Stimulated activated CD8-positive, alpha-beta memory T cell treated with anti-CD3 and anti-CD28 coated beads, Interleukin-15, amount 100 ng/mL, for 4 hours (primary cell): ENCODE measurements at regions not wholly inside any gene's neighbourhood (a gene's known extent, or its start where the extent isn't known, plus 50 kb on each side); places are given as distances from the start of the nearest gene placed in this dataset.
"Not testable (repeated sequence)": the region's sequence is repeated elsewhere in the genome, so short reads cannot be mapped to it uniquely, and the experiment has no call there.

Source experiments
- DNase-seq, 2 donors: peaks; one replicate each; pipeline ENCODE4 v3.0.0-alpha.2; 2020; ENCODE audit warnings: low read depth in 2 of 2

DNA sequence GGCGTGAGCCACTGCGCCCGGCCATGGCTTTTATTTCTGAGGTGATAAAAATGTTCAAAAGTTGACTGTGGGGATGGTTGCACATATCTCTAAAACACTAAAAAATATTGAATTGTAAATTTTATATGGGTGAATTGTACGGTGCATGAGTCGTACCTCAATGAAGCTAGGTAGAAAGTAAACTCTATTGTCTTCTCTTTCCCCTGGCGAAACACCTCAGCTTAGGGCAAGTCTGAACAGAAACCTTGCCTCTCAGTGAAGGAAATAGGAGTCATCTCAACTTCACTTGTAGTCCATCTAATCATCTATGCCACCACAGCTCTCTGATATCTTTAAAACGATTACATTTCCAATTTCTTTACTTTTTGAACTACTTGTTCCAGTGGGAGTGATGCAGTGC, 309.6 kb downstream of the SPATA31A1 start:
- DNase-seq, result not testable (repeated sequence)

DNA sequence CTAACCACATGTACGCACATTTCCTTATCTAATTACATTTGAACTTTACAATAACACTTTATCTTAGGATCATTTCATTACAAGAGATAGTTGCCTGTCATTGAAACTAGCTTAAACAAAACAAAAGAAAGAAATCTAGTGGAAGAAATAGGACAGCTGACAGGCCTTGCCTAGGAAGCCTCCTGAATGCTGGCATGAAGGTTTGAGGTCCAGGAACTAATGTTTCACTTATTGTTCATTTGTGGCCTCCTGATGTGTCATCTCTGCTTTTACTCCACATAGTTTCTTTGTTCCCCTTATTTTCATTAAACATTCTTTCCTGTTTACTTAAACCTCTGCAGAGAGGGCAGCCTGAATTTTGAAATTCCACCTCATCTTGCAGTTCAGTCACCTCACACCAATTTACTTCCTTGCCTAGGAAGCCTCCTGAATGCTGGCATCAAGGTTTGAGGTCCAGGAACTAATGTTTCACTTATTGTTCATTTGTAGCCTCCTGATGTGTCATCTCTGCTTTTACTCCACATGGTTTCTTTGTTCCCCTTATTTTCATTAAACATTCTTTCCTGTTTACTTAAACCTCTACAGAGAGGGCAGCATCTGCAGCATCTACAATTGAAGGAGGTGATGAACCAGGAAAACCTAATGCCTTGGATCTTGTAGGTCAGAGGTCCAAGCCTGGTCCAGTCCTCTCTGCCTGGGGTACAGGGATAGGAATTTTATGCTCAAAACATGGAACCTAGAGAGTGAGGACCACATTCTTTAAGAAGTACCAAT, 319.2 kb downstream of the SPATA31A1 start:
- DNase-seq, result not testable (repeated sequence)

DNA sequence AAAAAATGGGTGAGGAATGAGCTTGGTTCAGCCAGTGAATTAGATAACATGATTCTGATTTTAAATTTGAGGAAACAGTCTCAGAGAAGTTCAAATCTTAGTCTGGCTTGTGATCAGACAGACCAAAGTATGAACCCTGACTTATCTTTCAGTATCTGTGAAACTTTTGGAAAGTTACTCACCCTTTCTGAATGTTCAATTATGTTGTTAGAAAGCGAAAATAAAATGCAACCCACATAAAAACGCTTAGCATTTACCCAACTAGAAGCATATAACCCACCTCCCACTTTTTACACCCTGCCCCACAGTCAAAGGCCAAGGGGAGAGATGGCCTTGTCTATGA, 319.7 kb downstream of the SPATA31A1 start:
- not testable (repeated sequence) for DNase-seq

DNA sequence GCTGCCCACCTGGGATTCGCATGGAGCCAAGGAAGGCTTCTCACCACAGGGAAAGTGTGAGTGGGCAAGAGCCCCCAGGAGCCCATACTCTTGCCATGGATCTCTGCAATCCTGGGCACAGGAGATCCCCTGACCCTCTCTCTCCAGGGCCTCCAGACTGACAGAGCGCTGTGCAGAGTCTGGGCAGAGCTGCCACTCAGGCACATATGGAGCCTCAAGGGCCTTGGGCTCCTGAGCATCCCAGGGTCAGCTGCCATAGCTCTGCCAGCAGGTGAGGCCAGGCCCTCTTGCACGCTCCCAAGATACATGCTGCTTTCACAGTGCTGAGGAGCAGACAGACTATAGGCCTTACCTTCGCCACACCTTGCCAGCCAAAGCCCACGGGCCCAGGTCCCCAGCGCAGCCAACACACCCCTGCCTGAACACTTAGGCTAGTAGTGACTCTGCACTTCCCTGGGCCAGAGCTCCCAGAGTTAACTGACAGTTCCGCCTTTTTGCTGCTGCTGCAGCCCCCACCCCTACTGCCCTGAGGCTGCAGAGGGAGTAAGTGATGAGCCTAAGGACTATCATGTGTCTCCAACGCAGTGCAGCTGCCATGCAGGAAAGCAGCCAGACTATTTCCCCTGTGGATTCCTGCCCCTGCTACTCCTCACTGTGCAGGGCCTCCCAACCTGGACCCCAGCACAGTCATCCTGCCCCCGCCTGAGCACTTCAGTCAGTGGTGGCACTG, 323.2 kb downstream of the SPATA31A1 start:
- DNase-seq, result not testable (repeated sequence)

DNA sequence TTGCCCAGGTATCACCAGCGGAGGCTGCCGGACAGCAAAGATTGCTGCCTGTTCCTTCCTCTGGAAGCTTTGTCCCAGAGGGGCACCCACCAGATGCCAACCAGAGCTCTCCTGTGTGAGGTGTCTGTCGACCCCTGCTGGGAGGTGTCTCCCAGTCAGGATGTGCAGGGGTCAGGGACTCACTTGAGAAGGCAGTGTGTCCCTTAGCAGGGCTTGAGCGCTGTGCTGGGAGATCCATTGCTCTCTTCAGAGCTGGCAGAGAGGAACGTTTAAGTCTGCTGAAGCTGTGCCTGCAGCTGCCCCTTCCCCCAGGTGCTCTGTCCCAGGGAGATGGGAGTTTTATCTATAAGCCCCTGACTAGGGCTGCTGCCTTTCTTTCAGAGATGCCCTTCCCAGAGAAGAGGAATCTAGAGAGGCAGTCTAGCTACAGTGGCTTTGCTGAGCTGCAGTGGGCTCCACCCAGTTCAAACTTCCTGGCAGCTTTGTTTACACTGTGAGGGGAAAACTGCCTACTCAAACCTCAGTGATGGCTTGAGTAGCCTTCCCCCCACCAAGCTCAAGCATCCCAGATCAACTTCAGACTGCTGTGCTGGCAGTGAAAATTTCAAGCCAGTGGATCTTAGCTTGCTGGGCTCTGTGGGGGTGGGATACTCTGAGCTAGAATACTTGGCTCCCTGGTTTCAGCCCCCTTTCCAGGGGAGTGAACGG, 325.4 kb downstream of the SPATA31A1 start:
- DNase-seq, result not testable (repeated sequence)

DNA sequence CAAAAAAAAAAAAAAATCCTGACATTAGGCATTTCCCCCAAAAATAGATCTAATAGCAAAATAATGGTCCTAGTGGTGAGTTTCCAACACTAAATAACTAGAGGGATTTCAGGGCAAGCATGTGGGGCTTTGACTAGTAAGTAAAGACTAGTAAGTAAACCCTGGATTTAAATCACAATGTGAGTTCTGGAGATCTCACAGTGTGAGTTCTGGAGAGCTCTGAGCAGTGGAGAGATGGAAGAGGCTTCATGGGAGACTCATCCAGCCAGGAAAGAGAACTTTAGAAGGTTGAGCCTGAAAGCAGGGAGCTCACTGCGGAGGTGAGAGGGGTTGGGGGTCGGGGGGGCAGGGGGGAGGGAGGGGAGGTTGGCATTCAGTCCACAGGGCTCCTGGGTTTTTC, 373.4 kb downstream of the SPATA31A1 start:
- DNase-seq, result not testable (repeated sequence)

DNA sequence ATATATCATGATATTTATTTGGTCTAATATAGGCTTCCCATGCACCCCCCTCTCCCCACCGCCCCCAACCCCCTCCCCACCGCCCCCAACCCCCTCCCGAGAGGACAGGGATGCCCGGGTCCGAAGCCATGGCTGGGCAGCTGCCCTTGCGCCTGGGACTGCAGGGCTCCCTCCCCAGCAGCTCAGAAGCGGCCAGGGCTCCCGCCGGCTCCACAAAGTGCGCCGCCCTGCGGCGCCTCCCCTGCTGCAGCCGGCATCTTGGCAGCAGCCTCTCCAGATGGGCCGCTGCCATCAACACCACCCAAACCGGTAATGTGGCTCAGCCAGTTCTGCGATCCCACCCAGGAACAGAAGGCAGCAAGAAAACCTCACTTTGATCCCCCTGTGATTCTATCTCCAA, 389.4 kb downstream of the SPATA31A1 start:
- DNase-seq, result not testable (repeated sequence)

DNA sequence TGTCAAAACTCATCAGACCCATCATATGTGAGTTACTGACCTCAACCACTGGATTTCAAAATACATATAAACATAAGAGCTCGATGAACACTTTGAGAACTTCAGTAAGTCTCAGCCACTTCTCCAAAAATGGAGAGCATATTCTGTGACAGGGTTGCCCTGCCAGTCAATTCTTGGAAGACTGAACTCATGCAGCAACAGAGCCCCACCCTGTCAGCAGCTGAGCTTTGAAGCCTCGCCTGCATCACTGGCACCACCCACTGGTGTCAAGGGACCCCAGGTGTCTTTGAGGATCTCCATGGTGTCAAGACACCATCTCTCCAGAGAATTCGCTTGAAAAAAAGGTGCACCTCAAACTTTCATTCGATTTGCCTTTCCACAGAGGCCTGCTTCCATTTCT, 420.1 kb downstream of the SPATA31A1 start:
- not testable (repeated sequence) for DNase-seq

DNA sequence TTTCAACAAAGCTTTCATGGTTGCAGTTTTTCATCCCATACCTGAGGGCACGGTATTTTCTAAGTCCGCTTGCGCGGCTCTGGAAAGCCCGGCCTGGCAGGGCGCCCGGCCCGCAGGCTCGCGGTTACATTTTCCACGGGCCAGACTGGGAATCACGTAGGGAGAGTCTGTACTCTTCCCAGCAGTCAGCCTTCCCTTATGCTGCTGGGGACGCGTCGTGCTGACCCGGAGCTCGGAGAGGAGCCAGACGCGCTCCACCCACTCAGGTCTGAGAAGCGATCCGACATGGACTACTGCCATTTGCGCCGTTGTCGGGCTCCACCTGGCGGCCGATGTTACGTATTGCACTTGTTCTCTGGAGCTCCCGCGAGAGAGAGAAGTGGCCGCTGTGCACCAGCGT, 435.9 kb downstream of the SPATA31A1 start:
- not testable (repeated sequence) for DNase-seq

DNA sequence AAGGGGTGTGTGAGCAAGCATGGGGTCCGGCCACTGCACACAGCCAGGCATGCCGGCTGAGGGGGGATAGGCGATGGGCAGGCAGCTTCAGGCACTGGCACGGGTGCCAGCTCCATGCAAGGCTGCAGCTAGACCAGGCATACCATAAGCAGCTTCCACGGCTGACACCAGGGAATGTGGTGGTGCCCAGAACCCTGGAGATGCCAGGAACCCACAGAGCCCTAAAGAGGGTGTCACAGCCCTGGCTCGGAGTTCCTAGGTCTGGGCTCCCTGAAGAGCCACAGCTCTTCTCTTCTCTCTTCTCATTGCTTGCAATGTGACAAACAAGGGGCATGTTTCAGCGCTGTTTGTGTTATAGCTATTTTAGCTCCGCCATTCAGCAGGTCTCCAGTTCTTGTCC, 442.5 kb downstream of the SPATA31A1 start:
- DNase-seq, result not testable (repeated sequence)

DNA sequence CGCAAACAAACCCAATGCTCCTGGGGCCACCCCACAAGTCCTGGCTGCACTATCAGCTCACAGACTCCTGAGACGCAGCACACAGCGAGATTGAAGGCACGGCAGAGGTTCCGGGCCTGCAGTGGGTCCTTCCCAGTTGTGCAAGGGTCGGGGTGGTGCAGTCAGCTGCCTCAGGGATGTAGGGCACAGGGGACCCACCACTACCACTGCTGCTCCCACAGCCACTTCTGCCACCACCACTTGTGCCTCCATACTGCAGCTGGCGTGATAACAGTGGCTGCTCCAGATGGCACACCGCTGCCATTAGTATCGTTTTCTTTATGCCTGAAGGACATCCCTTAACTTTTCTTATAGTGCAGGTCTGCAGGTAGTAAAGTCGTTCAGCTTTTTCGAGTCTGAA, 443.8 kb downstream of the SPATA31A1 start:
- not testable (repeated sequence) for DNase-seq

DNA sequence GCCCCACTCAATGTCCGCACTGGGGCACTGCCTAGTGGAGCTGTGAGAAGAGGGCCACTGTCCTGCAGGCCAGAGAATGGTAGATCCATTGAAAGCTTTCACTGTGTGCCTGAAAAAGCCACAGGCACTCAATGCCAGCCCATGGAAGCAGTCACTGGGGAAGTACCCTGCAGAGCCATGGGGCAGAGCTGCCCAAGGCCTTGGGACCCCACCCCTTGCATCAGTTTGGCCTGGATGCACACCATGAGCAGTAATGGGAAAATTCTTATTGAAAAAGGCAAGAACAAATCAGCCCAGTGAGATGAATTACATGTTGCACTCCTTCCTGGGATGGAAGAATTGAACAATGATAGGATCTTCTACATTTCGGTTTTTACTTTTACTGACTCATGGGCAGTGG, 447.1 kb downstream of the SPATA31A1 start:
- not testable (repeated sequence) for DNase-seq

DNA sequence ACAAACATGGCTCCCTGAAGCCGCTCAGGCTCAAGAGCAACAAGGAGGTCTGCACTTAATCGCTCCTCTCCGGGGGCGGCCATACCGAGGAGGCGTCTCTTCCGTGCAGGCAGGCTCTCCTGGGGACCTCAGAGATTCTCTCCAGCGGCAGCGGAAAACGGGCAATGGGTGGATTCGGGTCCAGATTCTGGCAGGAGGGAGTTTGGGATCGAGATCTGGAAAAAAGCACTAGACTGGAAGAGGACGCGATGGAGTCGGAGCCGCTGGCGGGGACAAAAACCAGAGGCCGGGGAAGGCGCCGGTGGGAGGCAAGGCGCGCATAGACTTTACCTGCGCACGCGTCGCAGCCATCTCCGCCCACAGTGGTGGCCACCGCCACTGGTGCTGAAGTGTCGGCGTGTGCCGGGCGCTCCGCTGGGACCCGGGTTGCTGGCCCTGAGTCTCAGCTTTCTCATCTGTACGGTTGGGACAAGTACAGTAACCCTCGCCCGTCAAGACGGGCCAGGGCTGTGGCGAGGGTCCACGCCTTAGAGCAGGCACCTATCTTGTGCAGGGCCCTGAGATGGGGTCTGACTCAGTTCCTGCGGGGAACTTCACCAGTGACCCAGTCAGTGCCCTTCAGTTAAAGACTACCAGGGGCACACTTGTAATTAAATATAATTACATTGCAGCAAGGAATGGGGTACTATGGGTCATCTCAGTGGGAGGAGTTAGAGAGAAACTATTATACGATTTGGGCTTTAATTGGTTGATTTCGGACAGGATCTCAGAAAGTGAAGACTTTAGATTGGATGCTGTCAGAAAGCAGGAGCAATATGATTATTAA, 454.1 kb downstream of the SPATA31A1 start:
- DNase-seq, result peak; percentile 19 to 36

DNA sequence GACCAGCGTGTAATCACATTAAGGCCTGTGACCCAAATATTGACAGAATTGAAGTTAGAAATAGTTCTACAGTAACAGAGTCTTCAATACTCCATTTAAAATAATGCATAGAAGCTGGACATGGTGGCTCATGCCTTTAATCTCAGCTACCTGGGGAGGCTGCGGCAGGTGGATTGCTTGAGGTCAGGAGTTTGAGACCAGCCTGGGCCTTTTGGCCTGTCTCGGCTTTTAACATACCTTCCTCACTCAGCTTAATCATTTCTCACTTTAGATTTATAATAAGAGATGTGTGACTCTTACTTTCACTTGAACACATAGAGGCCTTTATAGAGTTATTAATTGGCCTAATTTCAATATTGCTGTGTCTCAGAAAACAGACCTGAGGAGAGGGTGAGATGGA, 454.9 kb downstream of the SPATA31A1 start:
- not testable (repeated sequence) for DNase-seq

DNA sequence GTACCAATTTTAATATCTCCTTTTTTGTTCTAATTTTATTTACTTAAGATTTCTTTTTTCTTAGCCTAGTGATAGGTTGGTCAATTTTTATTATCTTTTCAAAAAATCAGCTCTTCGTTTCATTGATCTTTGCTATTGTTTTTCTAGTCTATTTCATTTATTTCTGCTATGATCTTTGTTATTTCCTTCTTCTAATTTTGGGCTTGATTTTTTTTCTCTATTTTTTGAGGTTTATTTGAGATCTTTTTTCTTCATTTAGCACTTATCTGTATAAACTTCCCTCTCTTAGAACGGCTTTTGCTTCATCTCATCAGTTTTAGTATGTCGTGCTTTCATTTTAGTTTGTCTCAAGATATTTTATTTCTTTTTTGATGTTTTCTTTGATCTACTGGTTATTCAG, 456.1 kb downstream of the SPATA31A1 start:
- not testable (repeated sequence) for DNase-seq

DNA sequence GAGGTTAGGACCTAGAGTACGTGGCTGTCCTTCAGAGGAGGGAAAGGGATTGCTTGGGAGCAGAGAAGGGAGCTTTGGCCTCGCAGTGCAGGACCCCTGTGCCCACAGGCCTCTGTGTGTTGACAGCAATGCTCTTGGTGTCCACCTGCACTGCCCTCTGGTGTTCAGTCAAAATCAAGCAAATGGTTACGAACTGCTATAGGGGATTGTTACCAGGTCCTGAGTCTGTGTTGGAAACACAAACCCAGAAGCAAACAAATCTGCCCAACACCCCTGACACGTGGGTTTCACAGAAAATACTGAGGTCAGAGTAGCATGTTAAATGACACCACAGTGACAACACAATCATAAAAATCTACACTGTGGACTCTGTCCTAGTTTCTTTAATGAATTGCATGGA, 473.0 kb downstream of the SPATA31A1 start:
- not testable (repeated sequence) for DNase-seq
